Neural cell (in vitro differentiated cells): ENCODE measurements at regions not wholly inside any gene's neighbourhood (a gene's known extent, or its start where the extent isn't known, plus 50 kb on each side); places are given as distances from the start of the nearest gene placed in this dataset.
"Not testable (repeated sequence)": the region's sequence is repeated elsewhere in the genome, so short reads cannot be mapped to it uniquely, and the experiment has no call there.

Experiments used
- CTCF ChIP-seq: fragments of 450-650 bp; IDR thresholded peaks from 2 replicates; pipeline ENCODE4 v1.5.1; 2014; ENCODE audit warnings: antibody characterized with exemption, mild to moderate bottlenecking, moderate library complexity; ENCODE audit not compliant: poor library complexity, severe bottlenecking
- POLR2AphosphoS5 ChIP-seq: IDR thresholded peaks from 2 replicates; pipeline ENCODE4 v1.6.1; 2012
- REST ChIP-seq: IDR thresholded peaks from 2 replicates; pipeline ENCODE4 v1.6.1; 2012; ENCODE audit warnings: borderline replicate concordance

GRCh38 chr1:146695388-146695787 is 242.7 kb upstream of the NBPF12 start:
- TF ChIP-seq POLR2AphosphoS5, CTCF, REST: not testable (repeated sequence)
